ENCODE measurements at regions not wholly inside any gene's neighbourhood (a gene's known extent, or its start where the extent isn't known, plus 50 kb on each side); places are given as distances from the start of the nearest gene placed in this dataset.

GRCh38 chr1:43061757-43062156, 103.1 kb upstream of the SLC2A1 start:
- TF ChIP-seq FUBP1 (CRISPR knock-in tag; IDR thresholded peaks at IDR 0.05; ENCODE audit: borderline replicate concordance) (no peak), NCOA2 (CRISPR knock-in tag; IDR thresholded peaks at IDR 0.05) (no peak), ZMYM4 (CRISPR knock-in tag; IDR thresholded peaks at IDR 0.05) (no peak), PPARG (CRISPR knock-in tag; conservative IDR thresholded peaks at IDR 0.05) (no peak), ZBTB8A (CRISPR knock-in tag; IDR thresholded peaks at IDR 0.05; ENCODE audit: borderline replicate concordance, low read depth) (no peak), KDM5B (CRISPR knock-in tag; IDR thresholded peaks at IDR 0.05; ENCODE audit: borderline replicate concordance) (no peak), ZNF143 (CRISPR knock-in tag; IDR thresholded peaks at IDR 0.05) (no peak), ZBTB2 (CRISPR knock-in tag; IDR thresholded peaks at IDR 0.05; ENCODE audit: low read depth) (no peak), SNAPC4 (CRISPR knock-in tag; IDR thresholded peaks at IDR 0.05) (no peak), NBN (conservative IDR thresholded peaks at IDR 0.05) (no peak), PREB (CRISPR knock-in tag; IDR thresholded peaks at IDR 0.05) (no peak), SPEN (CRISPR knock-in tag; IDR thresholded peaks at IDR 0.05; ENCODE audit: low read depth) (no peak), SATB2 (CRISPR knock-in tag; IDR thresholded peaks at IDR 0.05) (no peak), SIX1 (CRISPR knock-in tag; IDR thresholded peaks at IDR 0.05; ENCODE audit: borderline replicate concordance) (no peak)
- no TSS peak for BruUV-seq (replicated peaks)
- intact Hi-C loops (cut with micrococcal nuclease; ENCODE audit: unreplicated experiment), result no loop called here
- FAIRE-seq (no peak), ATAC-seq (no peak), DNase-seq (ENCODE audit: low spot score) (no peak)
- no peaks in the 10 kb centered on the region for H3K79me2 ChIP-seq (ENCODE audit: insufficient read depth, low read length)
- no peak overlapping the region for H2AFZ ChIP-seq (ENCODE audit: low read length)
- H3K4me2 ChIP-seq (ENCODE audit: low read depth, low read length), result no peak overlapping the region
- no peaks in the 10 kb centered on the region for H3K36me3 ChIP-seq (replicated peaks in 1 of 2; ENCODE audit: control insufficient read depth in 1 of 2, insufficient read depth in 2 of 2, low read length in 2 of 2)
- ChIA-PET POLR2A (no interaction called here), CTCF (ENCODE audit: low intra/inter-chr PET ratio, low total read pairs) (no interaction called here)
- no peaks in the 10 kb centered on the region for H3K27me3 ChIP-seq (ENCODE audit: control insufficient read depth in 1 of 2, insufficient read depth in 2 of 2, low read length in 2 of 2)
- H3K4me3 ChIP-seq (replicated peaks in 1 of 3; ENCODE audit: insufficient read depth in 1 of 3, low read depth in 2 of 3, low read length in 3 of 3), result no peak overlapping the region
- H3K27ac ChIP-seq (ENCODE audit: extremely low read length, insufficient read depth, low read length), result no peak overlapping the region
- no peaks in the 10 kb centered on the region for H3K9me3 ChIP-seq (ENCODE audit: low read length)
- no peaks in the 10 kb centered on the region for H4K20me1 ChIP-seq (ENCODE audit: insufficient read depth, low read length)
- WGBS (ENCODE audit: low lambda C conversion rate), result 80% methylated on average over 2 of the region's 3 CpGs
- peaks cover 68% of the 10 kb centered on the region for H3K4me1 ChIP-seq (ENCODE audit: insufficient read depth, low read length)
- H3K9ac ChIP-seq (ENCODE audit: insufficient read depth, low read depth, low read length), result no peak overlapping the region
- in situ Hi-C loops (cut with HindIII; ENCODE audit: extremely low pct_ligation_motif_present, low pct_unique_long_range_greater_than_20kb), result no loop called here

Data from HepG2 (cell line).